Type B pancreatic cell (in vitro differentiated cells): ENCODE measurements at regions not wholly inside any gene's neighbourhood (a gene's known extent, or its start where the extent isn't known, plus 50 kb on each side); places are given as distances from the start of the nearest gene placed in this dataset.
A peak's percentile ranks its signal among the peaks of the same experiment; 100 is the strongest.

Experiments used
- DNase-seq: peaks from one replicate; pipeline ENCODE4 v3.0.0; 2021; ENCODE audit warnings: mixed read lengths; ENCODE audit not compliant: unreplicated experiment; ENCODE audit errors: extremely low spot score
- H3K27ac Mint-ChIP-seq: 2 replicates; pipeline ENCODE4 v1.8.0; 2021; ENCODE audit warnings: mild to moderate bottlenecking, mixed read lengths
- H3K27me3 Mint-ChIP-seq: 2 replicates; pipeline ENCODE4 v1.8.0; 2021; ENCODE audit warnings: mixed read lengths
- H3K36me3 Mint-ChIP-seq: 2 replicates; pipeline ENCODE4 v1.8.0; 2021; ENCODE audit warnings: mixed read lengths
- H3K4me1 Mint-ChIP-seq: one replicate; pipeline ENCODE4 v1.8.0; 2021; ENCODE audit warnings: mixed read lengths; ENCODE audit not compliant: unreplicated experiment
- H3K4me3 Mint-ChIP-seq: 2 replicates; pipeline ENCODE4 v1.8.0; 2021; ENCODE audit warnings: mild to moderate bottlenecking, mixed read lengths
- H3K9me3 Mint-ChIP-seq: 2 replicates; pipeline ENCODE4 v1.8.0; 2021; ENCODE audit warnings: mixed read lengths
- TF ChIP-seq, protein P1 (sequence below): fragments of 200-600 bp; sonication (generic); conservative IDR thresholded peaks from 2 replicates; pipeline ENCODE4 v1.5.0; 2021; ENCODE audit warnings: antibody characterized with exemption, mild to moderate bottlenecking

DNA sequence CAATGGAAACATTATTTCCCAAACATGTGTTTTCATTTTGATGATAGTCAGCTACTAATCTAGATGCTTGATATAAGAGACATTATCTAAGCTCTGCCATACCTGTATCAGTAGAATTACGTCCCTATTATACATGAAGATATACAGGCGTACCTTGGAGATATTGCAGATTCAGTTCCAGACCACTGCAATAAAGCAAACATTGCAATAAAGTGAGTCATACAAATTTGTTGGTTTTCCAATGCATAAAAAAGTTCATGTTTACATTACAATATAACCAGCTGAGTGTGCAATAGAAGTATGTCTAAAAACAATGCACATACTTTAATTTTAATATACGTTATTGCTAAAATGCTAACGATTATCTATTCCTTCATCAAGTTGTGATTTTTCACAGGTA lies 236.0 kb upstream of the ZNF717 start:
- no peak for DNase-seq
- Mint-ChIP-seq H3K4me3 (no peak overlapping the region), H3K36me3 (no peaks in the 10 kb centered on the region), H3K27ac (no peak overlapping the region), H3K9me3 (no peaks in the 10 kb centered on the region), H3K27me3 (peaks cover 3% of the 10 kb centered on the region), H3K4me1 (peaks cover 4% of the 10 kb centered on the region)
- TF ChIP-seq, protein P1, sequence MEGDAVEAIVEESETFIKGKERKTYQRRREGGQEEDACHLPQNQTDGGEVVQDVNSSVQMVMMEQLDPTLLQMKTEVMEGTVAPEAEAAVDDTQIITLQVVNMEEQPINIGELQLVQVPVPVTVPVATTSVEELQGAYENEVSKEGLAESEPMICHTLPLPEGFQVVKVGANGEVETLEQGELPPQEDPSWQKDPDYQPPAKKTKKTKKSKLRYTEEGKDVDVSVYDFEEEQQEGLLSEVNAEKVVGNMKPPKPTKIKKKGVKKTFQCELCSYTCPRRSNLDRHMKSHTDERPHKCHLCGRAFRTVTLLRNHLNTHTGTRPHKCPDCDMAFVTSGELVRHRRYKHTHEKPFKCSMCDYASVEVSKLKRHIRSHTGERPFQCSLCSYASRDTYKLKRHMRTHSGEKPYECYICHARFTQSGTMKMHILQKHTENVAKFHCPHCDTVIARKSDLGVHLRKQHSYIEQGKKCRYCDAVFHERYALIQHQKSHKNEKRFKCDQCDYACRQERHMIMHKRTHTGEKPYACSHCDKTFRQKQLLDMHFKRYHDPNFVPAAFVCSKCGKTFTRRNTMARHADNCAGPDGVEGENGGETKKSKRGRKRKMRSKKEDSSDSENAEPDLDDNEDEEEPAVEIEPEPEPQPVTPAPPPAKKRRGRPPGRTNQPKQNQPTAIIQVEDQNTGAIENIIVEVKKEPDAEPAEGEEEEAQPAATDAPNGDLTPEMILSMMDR = no peak

GRCh38 chr3:76024640-76025039 lies 239.3 kb upstream of the ZNF717 start:
- no peak for DNase-seq
- H3K36me3 Mint-ChIP-seq = no peaks in the 10 kb centered on the region
- H3K4me1 Mint-ChIP-seq = peaks cover 4% of the 10 kb centered on the region
- H3K4me3 Mint-ChIP-seq = no peak overlapping the region
- no peaks in the 10 kb centered on the region for H3K9me3 Mint-ChIP-seq
- TF ChIP-seq, protein P1 = peak; percentile 76
- no peak overlapping the region for H3K27ac Mint-ChIP-seq
- peaks cover 3% of the 10 kb centered on the region for H3K27me3 Mint-ChIP-seq

DNA sequence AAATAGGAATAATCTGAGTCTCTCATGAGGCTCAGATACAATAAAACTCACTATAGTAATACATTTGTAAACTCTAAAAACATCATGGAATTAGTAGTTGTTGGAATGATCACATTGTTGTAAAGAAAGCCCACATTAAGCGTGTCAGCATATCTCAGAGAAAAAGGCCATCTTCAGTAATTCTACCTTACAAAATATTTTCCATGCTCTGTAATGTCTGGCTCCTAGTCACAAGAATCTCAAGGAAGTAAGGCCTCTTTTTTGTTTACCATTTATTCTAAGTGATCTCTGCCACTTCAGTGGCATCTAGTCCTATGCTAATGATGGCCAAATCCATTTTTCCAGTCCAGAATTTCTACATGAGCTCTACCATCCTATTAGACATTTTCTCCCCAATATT lies 240.2 kb upstream of the ZNF717 start:
- H3K27ac Mint-ChIP-seq = no peak overlapping the region

DNA sequence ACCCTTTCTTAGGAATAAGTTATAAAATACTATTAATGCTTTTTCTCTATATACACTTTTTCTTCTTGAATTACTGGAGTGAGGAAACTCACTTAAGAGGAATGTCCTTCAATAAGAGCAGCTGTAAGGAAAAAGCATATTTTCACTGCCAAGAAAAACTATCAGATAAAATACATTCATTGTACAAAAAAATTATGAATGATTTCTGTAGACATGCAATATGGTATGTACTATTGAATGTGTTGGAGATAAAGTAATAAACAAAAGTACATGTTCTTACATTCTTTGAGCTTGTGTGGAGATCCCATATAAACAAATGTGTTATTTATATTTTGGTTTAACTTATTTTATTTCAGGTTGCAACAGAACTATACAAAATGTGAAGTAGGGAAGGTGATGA lies 241.0 kb upstream of the ZNF717 start:
- Mint-ChIP-seq H3K27me3 (peaks cover 3% of the 10 kb centered on the region), H3K4me3 (no peak overlapping the region), H3K36me3 (no peaks in the 10 kb centered on the region), H3K4me1 (peaks cover 4% of the 10 kb centered on the region), H3K27ac (no peak overlapping the region), H3K9me3 (no peaks in the 10 kb centered on the region)
- DNase-seq = no peak
- TF ChIP-seq, protein P1 = no peak

More for the DNA sequence above, 240.2 kb upstream of the ZNF717 start:
- no peak overlapping the region for H3K4me3 Mint-ChIP-seq
- TF ChIP-seq, protein P1 = no peak
- H3K27me3 Mint-ChIP-seq = peaks cover 3% of the 10 kb centered on the region
- DNase-seq = no peak
- no peaks in the 10 kb centered on the region for H3K9me3 Mint-ChIP-seq
- H3K36me3 Mint-ChIP-seq = no peaks in the 10 kb centered on the region
- peaks cover 4% of the 10 kb centered on the region for H3K4me1 Mint-ChIP-seq

GRCh38 chr3:76028774-76029173 lies 243.4 kb upstream of the ZNF717 start:
- no peak overlapping the region for H3K27ac Mint-ChIP-seq
- H3K4me3 Mint-ChIP-seq = no peak overlapping the region
- H3K9me3 Mint-ChIP-seq = no peaks in the 10 kb centered on the region
- H3K4me1 Mint-ChIP-seq = no peaks in the 10 kb centered on the region
- TF ChIP-seq, protein P1 = no peak
- DNase-seq = no peak
- no peaks in the 10 kb centered on the region for H3K36me3 Mint-ChIP-seq
- H3K27me3 Mint-ChIP-seq = no peaks in the 10 kb centered on the region

- H3K4me1 Mint-ChIP-seq = no peaks in the 10 kb centered on the region
- DNase-seq = no peak
- peak overlapping the region; percentile 33 for H3K27ac Mint-ChIP-seq
- TF ChIP-seq, protein P1 = no peak
- H3K27me3 Mint-ChIP-seq = no peaks in the 10 kb centered on the region
- H3K9me3 Mint-ChIP-seq = peaks cover 6% of the 10 kb centered on the region
- no peaks in the 10 kb centered on the region for H3K36me3 Mint-ChIP-seq
- no peak overlapping the region for H3K4me3 Mint-ChIP-seq
Observed at GRCh38 chr3:76034649-76035048, 249.3 kb upstream of the ZNF717 start.
